ENCODE measurements at regions not wholly inside any gene's neighbourhood (a gene's known extent, or its start where the extent isn't known, plus 50 kb on each side); places are given as distances from the start of the nearest gene placed in this dataset.
"Not testable (repeated sequence)": the region's sequence is repeated elsewhere in the genome, so short reads cannot be mapped to it uniquely, and the experiment has no call there.

- not testable (repeated sequence) for TF ChIP-seq CTCF (conservative IDR thresholded peaks at IDR 0.05; ENCODE audit: low read length); EZH2phosphoT487 (IDR thresholded peaks at IDR 0.05; ENCODE audit: borderline replicate concordance, low read depth, low read length)
These were observed 456.4 kb downstream of the SHISA9 start for GRCh38 chr16:13357842-13358241.

Data from OCI-LY7 (cell line).